Hepatocyte (in vitro differentiated cells): ENCODE measurements at regions not wholly inside any gene's neighbourhood (a gene's known extent, or its start where the extent isn't known, plus 50 kb on each side); places are given as distances from the start of the nearest gene placed in this dataset.

Experiments
- CTCF ChIP-seq: fragments of 200-600 bp; sonication (generic); IDR thresholded peaks from 2 replicates; pipeline ENCODE4 v1.5.1; 2016; ENCODE audit warnings: antibody characterized with exemption, mild to moderate bottlenecking; ENCODE audit not compliant: poor library complexity
- EZH2 ChIP-seq: fragments of 200-600 bp; sonication (generic); IDR thresholded peaks from 2 replicates; pipeline ENCODE4 v1.6.1; 2016; ENCODE audit warnings: antibody characterized with exemption, mild to moderate bottlenecking, borderline replicate concordance
- EZH2phosphoT487 ChIP-seq: fragments of 200-600 bp; sonication (generic); IDR thresholded peaks from one replicate; pipeline ENCODE4 v1.6.1; 2018; ENCODE audit warnings: antibody characterized with exemption, mild to moderate bottlenecking, low read depth, moderate library complexity; ENCODE audit not compliant: unreplicated experiment, severe bottlenecking

- TF ChIP-seq CTCF (no peak), EZH2 (no peak), EZH2phosphoT487 (no peak)
Measured at GRCh38 chr2:13522917-13523821, 806.4 kb downstream of the TRIB2 start.
